Trophoblast cell (in vitro differentiated cells and primary cell): ENCODE measurements at regions not wholly inside any gene's neighbourhood (a gene's known extent, or its start where the extent isn't known, plus 50 kb on each side); places are given as distances from the start of the nearest gene placed in this dataset.
"Not testable (repeated sequence)": the region's sequence is repeated elsewhere in the genome, so short reads cannot be mapped to it uniquely, and the experiment has no call there.

Experiments used
- DNase-seq, 2 donors: peaks; one replicate each; pipeline ENCODE4 v3.0.0-alpha.2; 2016
- H2AFZ ChIP-seq: 2 replicates; pipeline ENCODE4 v1.6.1; 2013; ENCODE audit warnings: low read length, moderate library complexity, mild to moderate bottlenecking; ENCODE audit not compliant: insufficient read depth, poor library complexity
- H2AK5ac ChIP-seq: 2 replicates; pipeline ENCODE4 v1.6.1; 2013; ENCODE audit warnings: mild to moderate bottlenecking, low read length
- H2BK120ac ChIP-seq: 2 replicates; pipeline ENCODE4 v1.6.1; 2013; ENCODE audit warnings: low read length, mild to moderate bottlenecking, moderate library complexity; ENCODE audit not compliant: insufficient read depth, poor library complexity
- H2BK12ac ChIP-seq: 2 replicates; pipeline ENCODE4 v1.6.1; 2013; ENCODE audit warnings: mild to moderate bottlenecking, low read length, moderate library complexity
- H2BK5ac ChIP-seq: 2 replicates; pipeline ENCODE4 v1.6.1; 2013; ENCODE audit warnings: low read length, low read depth, moderate library complexity, mild to moderate bottlenecking; ENCODE audit not compliant: poor library complexity
- H3K14ac ChIP-seq: 2 replicates; pipeline ENCODE4 v1.6.1; 2013; ENCODE audit warnings: mild to moderate bottlenecking, low read length
- H3K18ac ChIP-seq: 2 replicates; pipeline ENCODE4 v1.6.1; 2013; ENCODE audit warnings: mild to moderate bottlenecking, low read length
- H3K23ac ChIP-seq: 2 replicates; pipeline ENCODE4 v1.6.1; 2013; ENCODE audit warnings: low read length
- H3K27ac ChIP-seq: 2 replicates; pipeline ENCODE4 v1.5.1; 2013; ENCODE audit warnings: low read depth, mild to moderate bottlenecking, inconsistent platforms, low read length, moderate library complexity
- H3K27me3 ChIP-seq: 2 replicates; pipeline ENCODE4 v1.6.1; 2013; ENCODE audit warnings: inconsistent platforms, mild to moderate bottlenecking, low read length, moderate library complexity; ENCODE audit not compliant: insufficient read depth
- H3K36me3 ChIP-seq, 2 experiments: 1 replicate in 1 of 2; 2 replicates in 1 of 2; pipeline ENCODE4 v1.6.1; 2013; ENCODE audit warnings: low read length in 2 of 2, mild to moderate bottlenecking in 2 of 2, moderate library complexity in 1 of 2; ENCODE audit not compliant: insufficient read depth in 2 of 2, control insufficient read depth in 1 of 2
- H3K4ac ChIP-seq: 2 replicates; pipeline ENCODE4 v1.6.1; 2013; ENCODE audit warnings: low read depth, mild to moderate bottlenecking, low read length, moderate library complexity
- H3K4me1 ChIP-seq, 2 experiments: 1 replicate in 1 of 2; 2 replicates in 1 of 2; pipeline ENCODE4 v1.6.1; 2013; ENCODE audit warnings: low read length in 2 of 2, mild to moderate bottlenecking in 2 of 2, moderate library complexity in 1 of 2; ENCODE audit not compliant: insufficient read depth in 2 of 2, control insufficient read depth in 1 of 2
- H3K4me2 ChIP-seq: 2 replicates; pipeline ENCODE4 v1.6.1; 2013; ENCODE audit warnings: inconsistent platforms, mild to moderate bottlenecking, low read length, moderate library complexity
- H3K4me3 ChIP-seq: 2 replicates; pipeline ENCODE4 v1.5.1; 2013; ENCODE audit warnings: mild to moderate bottlenecking, low read depth, low read length, inconsistent platforms
- H3K79me1 ChIP-seq: one replicate; pipeline ENCODE4 v1.6.1; 2013; ENCODE audit warnings: low read length
- H3K79me2 ChIP-seq: 2 replicates; pipeline ENCODE4 v1.6.1; 2013; ENCODE audit warnings: low read length, mild to moderate bottlenecking; ENCODE audit not compliant: control insufficient read depth, insufficient read depth, poor library complexity
- H3K9ac ChIP-seq: 2 replicates; pipeline ENCODE4 v1.6.1; 2013; ENCODE audit warnings: mild to moderate bottlenecking, low read length
- H3K9me3 ChIP-seq: 2 replicates; pipeline ENCODE4 v1.6.1; 2013; ENCODE audit warnings: low read depth, mild to moderate bottlenecking, control low read depth, inconsistent platforms, low read length; ENCODE audit not compliant: insufficient read depth
- H4K12ac ChIP-seq: 2 replicates; pipeline ENCODE4 v1.6.1; 2013; ENCODE audit warnings: low read depth, mild to moderate bottlenecking, low read length, moderate library complexity
- H4K8ac ChIP-seq: 2 replicates; pipeline ENCODE4 v1.6.1; 2013; ENCODE audit warnings: low read depth, mild to moderate bottlenecking, low read length, moderate library complexity
- H4K91ac ChIP-seq: one replicate; pipeline ENCODE4 v1.6.1; 2013; ENCODE audit warnings: low read depth, mild to moderate bottlenecking, low read length, moderate library complexity
- WGBS: extraction: QIAGEN DNeasy Blood & Tissue Kit; methylation state at CpG from one replicate; pipeline ENCODE4 v1.1.7; 2013; ENCODE audit warnings: missing lambda C conversion rate; ENCODE audit not compliant: insufficient read length, insufficient coverage; ENCODE audit errors: extremely low coverage; 5-methylcytosine and 5-hydroxymethylcytosine counted together

- Histone ChIP-seq H4K12ac (no peak overlapping the region), H3K79me2 (no peaks in the 10 kb centered on the region), H3K79me1 (no peaks in the 10 kb centered on the region), H2BK12ac (no peak overlapping the region), H2BK120ac (no peak overlapping the region), H3K9ac (no peak overlapping the region), H3K9me3 (no peaks in the 10 kb centered on the region), H3K27ac (no peak overlapping the region), H3K18ac (no peak overlapping the region), H3K4me2 (no peak overlapping the region), H3K27me3 (no peaks in the 10 kb centered on the region), H3K4me1 (no peaks in the 10 kb centered on the region), H4K8ac (no peak overlapping the region), H3K36me3 (no peaks in the 10 kb centered on the region), H3K4me3 (no peak overlapping the region), H3K4ac (no peak overlapping the region), H3K14ac (no peak overlapping the region), H2AK5ac (no peak overlapping the region), H2BK5ac (no peak overlapping the region), H4K91ac (no peak overlapping the region), H2AFZ (no peak overlapping the region), H3K23ac (no peak overlapping the region)
- peak in 1 of 2 donors; percentile 48 for DNase-seq
- WGBS, result no CpG with 5 or more reads among the region's 4 CpGs
These were observed 199.3 kb downstream of the TMA16 start for GRCh38 chr4:163693776-163694175.

- no peak overlapping the region for H3K27ac ChIP-seq
- H3K14ac ChIP-seq, result no peak overlapping the region
- no peaks in the 10 kb centered on the region for H3K27me3 ChIP-seq
- no peak overlapping the region for H4K8ac ChIP-seq
- H2AFZ ChIP-seq, result no peak overlapping the region
- H3K79me2 ChIP-seq, result no peaks in the 10 kb centered on the region
- no peaks in the 10 kb centered on the region for H3K9me3 ChIP-seq
- no peak overlapping the region for H3K9ac ChIP-seq
- no peak overlapping the region for H3K4me2 ChIP-seq
- no peaks in the 10 kb centered on the region for H3K79me1 ChIP-seq
- H3K23ac ChIP-seq, result no peak overlapping the region
- H3K4ac ChIP-seq, result no peak overlapping the region
- H3K36me3 ChIP-seq, result no peaks in the 10 kb centered on the region
- H3K4me1 ChIP-seq, result no peaks in the 10 kb centered on the region
- H3K4me3 ChIP-seq, result no peak overlapping the region
- H2BK120ac ChIP-seq, result no peak overlapping the region
- peak in 1 of 2 donors; percentile 64 for DNase-seq
- H3K18ac ChIP-seq, result no peak overlapping the region
- no peak overlapping the region for H4K12ac ChIP-seq
- no peak overlapping the region for H4K91ac ChIP-seq
- no peak overlapping the region for H2AK5ac ChIP-seq
- H2BK5ac ChIP-seq, result no peak overlapping the region
- H2BK12ac ChIP-seq, result no peak overlapping the region
These were observed 199.9 kb downstream of the TMA16 start for GRCh38 chr4:163694385-163694784.

GRCh38 chr4:163697121-163697520, 202.6 kb downstream of the TMA16 start:
- H2BK12ac ChIP-seq, result no peak overlapping the region
- H3K27me3 ChIP-seq, result no peaks in the 10 kb centered on the region
- WGBS, result no CpG with 5 or more reads among the region's 3 CpGs

GRCh38 chr4:163700383-163700782, 205.9 kb downstream of the TMA16 start:
- H3K79me1 ChIP-seq, H3K4me3 ChIP-seq, H3K4me1 ChIP-seq, H3K79me2 ChIP-seq, H3K36me3 ChIP-seq, H2AK5ac ChIP-seq, H4K91ac ChIP-seq, DNase-seq, H4K8ac ChIP-seq, H2AFZ ChIP-seq, H3K27me3 ChIP-seq, H3K4me2 ChIP-seq, H3K23ac ChIP-seq, H2BK12ac ChIP-seq, H3K9ac ChIP-seq, H2BK5ac ChIP-seq, H4K12ac ChIP-seq, H3K4ac ChIP-seq, H3K14ac ChIP-seq, H3K27ac ChIP-seq, H3K18ac ChIP-seq, H2BK120ac ChIP-seq, H3K9me3 ChIP-seq: not testable (repeated sequence)
- no CpG with 5 or more reads among the region's 4 CpGs for WGBS

More at GRCh38 chr4:163697121-163697520, 202.6 kb downstream of the TMA16 start:
- Histone ChIP-seq H3K4me1 (no peaks in the 10 kb centered on the region), H3K4me2 (no peak overlapping the region), H2BK5ac (no peak overlapping the region), H4K8ac (no peak overlapping the region), H3K18ac (no peak overlapping the region), H3K23ac (no peak overlapping the region), H3K14ac (no peak overlapping the region), H2AK5ac (no peak overlapping the region), H3K4ac (no peak overlapping the region), H3K9me3 (no peaks in the 10 kb centered on the region), H3K27ac (no peak overlapping the region), H3K4me3 (no peak overlapping the region), H3K79me2 (no peaks in the 10 kb centered on the region), H4K91ac (no peak overlapping the region), H2BK120ac (no peak overlapping the region), H3K36me3 (no peaks in the 10 kb centered on the region), H2AFZ (no peak overlapping the region), H4K12ac (no peak overlapping the region), H3K9ac (no peak overlapping the region), H3K79me1 (no peaks in the 10 kb centered on the region)
- DNase-seq, result peak; percentile 61 to 70
